ENCODE measurements at regions not wholly inside any gene's neighbourhood (a gene's known extent, or its start where the extent isn't known, plus 50 kb on each side); places are given as distances from the start of the nearest gene placed in this dataset.
A peak's percentile ranks its signal among the peaks of the same experiment; 100 is the strongest.

DNA sequence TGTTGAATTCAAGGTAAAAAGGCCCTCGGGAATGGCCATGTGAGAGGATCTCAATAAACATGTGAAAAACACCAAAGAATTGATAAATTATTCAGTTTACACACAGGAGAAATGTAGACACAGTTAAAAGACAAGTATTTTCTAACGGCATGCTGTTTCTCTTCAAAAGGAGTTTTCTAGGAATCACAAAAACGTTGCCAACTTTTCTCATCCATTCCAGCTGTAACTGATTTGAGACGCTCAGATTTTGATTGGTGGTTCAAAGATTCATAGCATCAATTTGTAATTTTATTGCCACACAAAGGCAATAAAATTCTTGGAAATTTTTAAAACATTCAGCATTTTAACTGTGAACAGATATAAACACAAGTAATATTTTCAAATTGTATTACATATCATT is 384.9 kb upstream of the PFKP start:
- Histone ChIP-seq H3K4me3 (no peak overlapping the region), H3K4me1 (ENCODE audit: insufficient read depth) (peaks cover 2% of the 10 kb centered on the region), H3K27ac (no peak overlapping the region), H3K36me3 (no peaks in the 10 kb centered on the region), H3K27me3 (no peaks in the 10 kb centered on the region), H3K9me3 (no peaks in the 10 kb centered on the region)
- 13 to 18% (median 18%) methylated on average over 4 of the region's 4 CpGs for WGBS, 3 donors
- intact Hi-C loops (cut with DNase I) = no loop called here
- TF ChIP-seq, protein P1, sequence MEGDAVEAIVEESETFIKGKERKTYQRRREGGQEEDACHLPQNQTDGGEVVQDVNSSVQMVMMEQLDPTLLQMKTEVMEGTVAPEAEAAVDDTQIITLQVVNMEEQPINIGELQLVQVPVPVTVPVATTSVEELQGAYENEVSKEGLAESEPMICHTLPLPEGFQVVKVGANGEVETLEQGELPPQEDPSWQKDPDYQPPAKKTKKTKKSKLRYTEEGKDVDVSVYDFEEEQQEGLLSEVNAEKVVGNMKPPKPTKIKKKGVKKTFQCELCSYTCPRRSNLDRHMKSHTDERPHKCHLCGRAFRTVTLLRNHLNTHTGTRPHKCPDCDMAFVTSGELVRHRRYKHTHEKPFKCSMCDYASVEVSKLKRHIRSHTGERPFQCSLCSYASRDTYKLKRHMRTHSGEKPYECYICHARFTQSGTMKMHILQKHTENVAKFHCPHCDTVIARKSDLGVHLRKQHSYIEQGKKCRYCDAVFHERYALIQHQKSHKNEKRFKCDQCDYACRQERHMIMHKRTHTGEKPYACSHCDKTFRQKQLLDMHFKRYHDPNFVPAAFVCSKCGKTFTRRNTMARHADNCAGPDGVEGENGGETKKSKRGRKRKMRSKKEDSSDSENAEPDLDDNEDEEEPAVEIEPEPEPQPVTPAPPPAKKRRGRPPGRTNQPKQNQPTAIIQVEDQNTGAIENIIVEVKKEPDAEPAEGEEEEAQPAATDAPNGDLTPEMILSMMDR (IDR thresholded peaks at IDR 0.05) = no peak
- no peak for TF ChIP-seq POLR2A (IDR thresholded peaks at IDR 0.05)
- TF ChIP-seq EP300 (IDR thresholded peaks at IDR 0.05) = no peak
- DNase-seq = no peak

DNA sequence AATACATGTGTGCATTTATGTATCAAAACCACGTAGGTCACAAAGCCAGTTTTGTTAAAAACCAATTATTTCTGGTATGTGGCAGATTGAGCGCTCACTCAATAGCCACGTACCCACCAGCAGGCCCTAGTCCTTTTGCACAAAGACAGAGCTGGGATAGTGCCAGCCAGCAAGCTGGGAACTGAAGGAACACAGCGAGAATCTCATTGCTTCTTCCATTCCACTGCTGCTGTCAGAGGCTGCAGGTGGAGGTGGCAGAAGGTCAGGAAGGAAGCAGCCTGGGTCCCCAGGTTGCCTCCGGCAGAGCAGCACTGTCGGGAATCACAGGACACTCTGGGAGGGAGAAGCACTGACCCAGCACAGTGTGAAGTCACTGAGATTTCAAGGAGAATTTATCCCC is 385.5 kb upstream of the PFKP start:
- TF ChIP-seq POLR2A (IDR thresholded peaks at IDR 0.05) = no peak
- TF ChIP-seq, protein P1 (IDR thresholded peaks at IDR 0.05) = no peak
- no peak for TF ChIP-seq EP300 (IDR thresholded peaks at IDR 0.05)
- 66 to 76% (median 76%) methylated on average over 6 of the region's 6 CpGs for WGBS, 3 donors
- no peak overlapping the region for H3K27ac ChIP-seq
- no peaks in the 10 kb centered on the region for H3K36me3 ChIP-seq
- peaks cover 2% of the 10 kb centered on the region for H3K4me1 ChIP-seq (ENCODE audit: insufficient read depth)
- H3K9me3 ChIP-seq = no peaks in the 10 kb centered on the region
- intact Hi-C loops (cut with DNase I) = no loop called here
- DNase-seq = no peak
- no peaks in the 10 kb centered on the region for H3K27me3 ChIP-seq
- H3K4me3 ChIP-seq = no peak overlapping the region

DNA sequence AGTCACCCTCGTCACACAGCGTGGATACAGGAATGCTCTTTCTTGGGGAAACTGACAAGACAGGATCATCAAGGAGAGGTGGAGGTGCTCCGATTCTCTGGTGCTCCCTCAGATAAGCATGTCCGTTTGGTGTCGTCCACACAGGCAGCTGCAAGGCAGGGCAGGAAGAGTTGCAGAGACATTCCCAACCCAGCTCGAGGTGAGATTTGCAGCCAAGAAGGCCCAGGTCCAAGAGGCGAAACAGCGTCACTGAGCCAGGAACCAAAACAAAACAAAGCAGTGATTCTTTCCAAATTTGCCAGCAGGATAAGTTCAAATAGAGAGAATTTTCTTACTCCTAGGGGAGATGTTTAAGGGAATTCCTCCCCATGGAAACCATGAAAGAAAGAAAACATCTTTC is 386.5 kb upstream of the PFKP start:
- H3K4me1 ChIP-seq (ENCODE audit: insufficient read depth) = peaks cover 2% of the 10 kb centered on the region
- peak in 3 of 5 donors; percentile 33 to 47 (median 47) for DNase-seq
- intact Hi-C loops (cut with DNase I) = no loop called here
- no peak overlapping the region for H3K4me3 ChIP-seq
- H3K36me3 ChIP-seq = no peaks in the 10 kb centered on the region
- H3K9me3 ChIP-seq = no peaks in the 10 kb centered on the region
- TF ChIP-seq EP300 (IDR thresholded peaks at IDR 0.05) = no peak
- no peak for TF ChIP-seq POLR2A (IDR thresholded peaks at IDR 0.05)
- TF ChIP-seq, protein P1 (IDR thresholded peaks at IDR 0.05) = no peak
- 14 to 33% (median 23%) methylated on average over 8 of the region's 8 CpGs for WGBS, 3 donors
- H3K27ac ChIP-seq = no peak overlapping the region
- H3K27me3 ChIP-seq = no peaks in the 10 kb centered on the region

DNA sequence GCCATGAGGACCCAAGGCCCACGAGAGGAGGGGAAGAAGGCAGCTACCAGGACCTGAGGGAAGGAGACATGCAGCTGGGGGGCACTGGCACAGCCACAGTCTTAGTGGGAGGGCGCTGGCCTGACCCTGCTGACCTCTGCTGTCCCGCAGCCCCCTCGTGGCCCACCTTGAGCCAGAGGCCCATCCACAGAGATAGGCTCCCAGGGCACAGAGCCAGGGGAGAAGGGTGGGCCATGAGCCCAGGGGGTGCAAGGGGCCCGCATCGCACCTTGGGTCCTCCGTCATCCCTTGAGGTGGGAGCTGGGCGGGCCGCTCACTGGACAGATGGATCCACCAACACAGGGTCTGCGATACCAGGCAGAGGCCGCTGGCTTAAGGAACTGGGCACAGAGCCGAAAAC is 387.7 kb upstream of the PFKP start:
- Histone ChIP-seq H3K4me1 (ENCODE audit: insufficient read depth) (peaks cover 2% of the 10 kb centered on the region), H3K36me3 (no peaks in the 10 kb centered on the region), H3K27ac (no peak overlapping the region), H3K4me3 (no peak overlapping the region), H3K9me3 (no peaks in the 10 kb centered on the region), H3K27me3 (no peaks in the 10 kb centered on the region)
- intact Hi-C loops (cut with DNase I) = no loop called here
- no peak for DNase-seq
- TF ChIP-seq POLR2A (IDR thresholded peaks at IDR 0.05) (no peak), EP300 (IDR thresholded peaks at IDR 0.05) (no peak)
- 87 to 94% (median 94%) methylated on average over 12 of the region's 12 CpGs for WGBS, 3 donors

DNA sequence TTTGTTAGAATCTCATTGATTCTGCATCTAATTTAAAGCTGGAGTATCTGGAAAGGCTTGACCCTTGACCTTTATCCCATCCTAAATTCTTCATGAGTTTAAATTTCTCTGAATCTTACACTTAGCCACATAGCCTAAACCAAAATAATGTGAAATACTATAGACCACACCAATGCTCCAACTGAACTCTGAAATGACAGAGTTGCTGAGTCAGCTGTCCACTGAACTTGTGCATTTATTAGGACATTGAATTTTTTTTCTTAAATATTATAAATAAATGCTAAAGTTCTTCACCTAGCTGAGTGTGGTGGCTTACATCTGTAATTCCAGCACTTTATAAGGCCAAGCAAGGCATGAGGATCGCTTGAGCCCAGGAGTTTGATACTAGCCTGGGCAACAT is 390.9 kb upstream of the PFKP start:
- H3K4me3 ChIP-seq = no peak overlapping the region
- 91 to 94% (median 93%) methylated on average over 1 of the region's 1 CpG for WGBS, 3 donors
- intact Hi-C loops (cut with DNase I) = no loop called here
- H3K27ac ChIP-seq = no peak overlapping the region
- no peak for DNase-seq
- no peak for TF ChIP-seq EP300 (IDR thresholded peaks at IDR 0.05)
- no peak for TF ChIP-seq POLR2A (IDR thresholded peaks at IDR 0.05)
- TF ChIP-seq, protein P1 (IDR thresholded peaks at IDR 0.05) = no peak
- peaks cover 2% of the 10 kb centered on the region for H3K4me1 ChIP-seq (ENCODE audit: insufficient read depth)
- H3K9me3 ChIP-seq = no peaks in the 10 kb centered on the region
- no peaks in the 10 kb centered on the region for H3K36me3 ChIP-seq
- H3K27me3 ChIP-seq = no peaks in the 10 kb centered on the region
